Fibroblast of pulmonary artery (primary cell): ENCODE measurements at regions not wholly inside any gene's neighbourhood (a gene's known extent, or its start where the extent isn't known, plus 50 kb on each side); places are given as distances from the start of the nearest gene placed in this dataset.

Experiments used
- DNase-seq: peaks from one replicate; pipeline ENCODE4 v3.0.0-alpha.2; 2010; ENCODE audit warnings: low read depth
- H3K4me3 ChIP-seq: replicated peaks from 2 replicates; pipeline ENCODE4 v1.5.1; 2011; ENCODE audit warnings: low read depth, mild to moderate bottlenecking, control low read depth, low read length, moderate library complexity
- TF ChIP-seq, protein P1 (sequence below): IDR thresholded peaks from 2 replicates; pipeline ENCODE4 v1.5.1; 2011; ENCODE audit warnings: mild to moderate bottlenecking, control low read depth, low read length, inconsistent platforms; ENCODE audit errors: missing control alignments

DNA sequence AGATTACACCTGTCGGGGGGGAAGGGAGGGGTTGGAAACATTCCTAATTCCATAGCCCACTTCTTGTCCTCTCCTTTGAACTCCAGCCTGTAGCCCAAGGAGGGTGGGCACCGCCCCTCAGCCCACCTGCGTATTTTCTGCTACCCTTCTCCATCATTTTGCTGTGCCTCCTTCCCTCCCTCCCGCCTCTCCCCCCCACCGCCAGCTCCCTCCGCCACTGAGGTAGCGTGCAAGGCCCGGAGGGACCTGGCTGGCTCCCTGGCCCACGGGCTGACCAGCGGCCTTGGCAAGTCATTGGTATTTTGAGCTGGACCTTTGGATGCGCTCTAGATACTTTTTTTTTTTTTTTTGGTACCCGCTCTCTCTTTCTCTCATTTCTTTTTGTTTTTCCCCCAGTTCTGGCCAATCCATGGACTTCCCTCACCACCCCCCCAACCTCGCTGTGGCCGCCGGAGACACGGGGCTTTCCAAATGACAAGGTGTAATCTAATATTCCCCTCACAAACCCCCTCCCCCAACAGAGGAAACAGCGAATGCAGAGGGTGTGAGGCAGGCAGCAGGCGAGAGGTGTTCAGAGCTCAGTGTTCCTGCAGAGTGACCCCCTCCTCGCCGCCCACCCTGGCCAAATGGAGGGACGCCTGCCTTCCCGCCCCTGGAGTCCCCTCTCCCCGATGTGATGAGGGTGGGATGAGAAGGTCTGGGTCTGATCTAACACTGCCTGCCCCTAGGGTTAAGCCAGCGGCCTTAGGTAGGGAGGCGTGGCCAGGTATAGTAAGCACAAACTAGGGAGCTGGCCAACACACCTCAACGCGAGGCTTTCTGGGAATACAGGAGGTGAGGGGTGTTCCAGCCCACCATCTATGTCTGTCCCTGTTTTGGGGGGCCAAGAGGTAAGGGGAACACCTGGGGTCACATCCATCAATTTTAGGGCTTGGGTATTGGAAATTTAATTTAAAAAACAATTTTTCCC, 89.2 kb downstream of the PTPRS start:
- DNase-seq, result no peak
- TF ChIP-seq, protein P1, sequence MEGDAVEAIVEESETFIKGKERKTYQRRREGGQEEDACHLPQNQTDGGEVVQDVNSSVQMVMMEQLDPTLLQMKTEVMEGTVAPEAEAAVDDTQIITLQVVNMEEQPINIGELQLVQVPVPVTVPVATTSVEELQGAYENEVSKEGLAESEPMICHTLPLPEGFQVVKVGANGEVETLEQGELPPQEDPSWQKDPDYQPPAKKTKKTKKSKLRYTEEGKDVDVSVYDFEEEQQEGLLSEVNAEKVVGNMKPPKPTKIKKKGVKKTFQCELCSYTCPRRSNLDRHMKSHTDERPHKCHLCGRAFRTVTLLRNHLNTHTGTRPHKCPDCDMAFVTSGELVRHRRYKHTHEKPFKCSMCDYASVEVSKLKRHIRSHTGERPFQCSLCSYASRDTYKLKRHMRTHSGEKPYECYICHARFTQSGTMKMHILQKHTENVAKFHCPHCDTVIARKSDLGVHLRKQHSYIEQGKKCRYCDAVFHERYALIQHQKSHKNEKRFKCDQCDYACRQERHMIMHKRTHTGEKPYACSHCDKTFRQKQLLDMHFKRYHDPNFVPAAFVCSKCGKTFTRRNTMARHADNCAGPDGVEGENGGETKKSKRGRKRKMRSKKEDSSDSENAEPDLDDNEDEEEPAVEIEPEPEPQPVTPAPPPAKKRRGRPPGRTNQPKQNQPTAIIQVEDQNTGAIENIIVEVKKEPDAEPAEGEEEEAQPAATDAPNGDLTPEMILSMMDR, result no peak
- no peak overlapping the region for H3K4me3 ChIP-seq

DNA sequence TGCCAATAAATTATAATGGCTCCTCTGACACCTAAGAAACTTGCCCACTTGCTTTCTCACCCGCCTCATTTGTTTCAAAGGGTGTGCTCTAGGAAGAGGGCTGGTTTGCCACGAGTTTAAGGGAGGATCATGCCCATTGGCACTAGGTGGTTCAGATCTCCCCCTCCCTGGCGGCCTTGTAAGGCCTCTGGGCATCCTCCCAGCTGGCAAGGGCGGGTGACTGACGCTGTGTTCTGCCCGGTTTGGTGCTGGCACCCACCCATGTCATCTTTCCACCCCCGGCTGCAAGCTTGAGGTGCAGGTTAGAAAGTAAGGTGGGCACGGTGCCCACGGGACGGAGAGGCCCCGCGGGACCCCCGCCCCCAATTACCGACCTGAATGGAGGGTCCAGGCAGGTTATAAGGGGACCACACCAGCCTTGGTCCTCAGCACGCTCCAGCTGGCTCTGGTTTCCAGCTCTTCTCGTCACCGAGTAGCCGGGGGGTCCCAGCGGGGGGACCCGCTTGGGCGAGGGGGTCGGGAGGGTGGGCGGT, 90.4 kb downstream of the PTPRS start:
- DNase-seq, result no peak
- TF ChIP-seq, protein P1, result no peak

DNA sequence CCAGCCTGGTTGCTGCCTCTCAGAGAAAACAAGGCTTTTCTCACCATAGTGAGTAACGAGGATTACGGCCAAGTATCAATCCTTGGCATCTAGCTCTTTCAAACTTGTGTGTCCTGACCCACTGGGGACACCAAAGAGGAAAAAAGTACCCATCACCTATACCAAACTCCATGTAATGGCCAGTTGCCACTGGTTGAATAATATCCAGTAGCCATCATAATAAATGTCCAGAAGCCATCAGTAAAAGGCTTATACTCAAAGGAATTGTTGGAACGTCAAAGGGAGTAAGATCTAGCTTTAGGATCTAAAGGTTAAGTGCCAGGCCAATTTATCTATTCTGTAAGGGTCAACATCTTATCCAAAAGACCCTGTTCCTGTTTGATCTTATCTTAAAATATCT, 91.1 kb downstream of the PTPRS start:
- no peak for DNase-seq
- no peak overlapping the region for H3K4me3 ChIP-seq
- TF ChIP-seq, protein P1, result no peak

More for the DNA sequence above, 90.4 kb downstream of the PTPRS start:
- H3K4me3 ChIP-seq, result no peak overlapping the region

DNA sequence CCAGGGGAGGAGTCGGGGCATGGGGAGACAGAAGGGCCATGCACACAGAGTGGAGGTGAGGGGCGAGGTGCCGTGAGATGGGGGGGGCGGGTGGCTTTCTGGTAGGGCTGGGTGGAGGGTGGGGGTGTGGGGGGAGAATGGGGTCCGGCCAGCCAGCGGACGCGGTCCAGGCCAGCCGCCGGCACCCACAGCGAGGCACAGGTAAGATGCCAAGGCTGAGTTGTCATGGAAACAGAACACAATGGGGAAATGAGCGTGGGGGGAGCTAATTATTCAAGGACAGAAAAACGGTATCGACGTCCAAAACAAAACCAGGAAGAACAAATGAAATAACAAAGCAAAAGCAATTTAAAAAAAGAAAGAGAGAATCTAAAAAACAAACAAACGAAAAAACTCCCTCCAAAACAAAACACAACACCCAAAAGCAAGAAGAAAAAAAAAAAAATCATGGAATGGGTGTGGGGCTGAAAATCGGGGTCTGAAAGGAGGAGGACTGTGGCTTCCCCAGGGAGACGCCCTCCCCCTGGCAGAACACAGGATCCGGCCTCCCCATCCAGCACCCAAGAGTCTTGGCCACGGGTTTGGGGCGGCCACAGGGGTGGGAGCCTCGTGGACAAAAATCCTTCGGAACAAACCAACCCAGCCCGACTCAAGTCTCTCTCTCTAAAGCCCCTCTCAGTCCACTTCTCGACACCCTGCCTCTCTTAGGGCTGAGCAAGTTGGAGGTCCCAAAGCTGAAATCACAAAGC, 92.5 kb downstream of the PTPRS start:
- no peak for DNase-seq
- TF ChIP-seq, protein P1, result no peak
- no peak overlapping the region for H3K4me3 ChIP-seq

DNA sequence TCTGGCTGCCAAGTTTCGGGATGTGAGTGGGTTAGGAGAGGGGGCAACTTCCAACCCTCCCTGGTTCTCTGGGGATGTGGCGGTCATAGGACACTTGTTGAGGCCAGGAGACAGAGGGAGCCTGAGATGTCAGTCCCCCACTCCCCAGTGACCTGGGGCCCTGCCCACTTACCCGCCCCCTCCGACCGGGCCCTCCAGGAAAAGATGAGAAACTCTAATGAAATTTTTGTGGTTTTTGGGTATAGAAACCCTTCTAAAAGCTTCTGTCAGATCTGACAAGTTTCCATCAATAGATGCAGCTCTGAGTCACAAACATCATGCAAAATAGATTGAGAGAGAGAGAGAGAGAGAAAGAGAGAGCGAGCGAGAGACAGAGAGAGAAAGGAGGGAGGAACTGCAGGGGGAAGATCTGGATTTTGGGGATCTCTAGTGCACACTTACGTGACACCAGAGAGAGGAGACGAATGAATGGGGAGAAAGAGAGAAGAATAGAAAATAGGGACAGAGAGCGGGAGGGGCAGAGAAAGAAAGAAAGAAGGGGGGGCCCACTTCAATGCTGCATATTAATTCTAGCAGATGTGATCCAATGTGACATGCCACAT, 94.0 kb downstream of the PTPRS start:
- H3K4me3 ChIP-seq, result no peak overlapping the region
- TF ChIP-seq, protein P1, result no peak
- DNase-seq, result no peak

DNA sequence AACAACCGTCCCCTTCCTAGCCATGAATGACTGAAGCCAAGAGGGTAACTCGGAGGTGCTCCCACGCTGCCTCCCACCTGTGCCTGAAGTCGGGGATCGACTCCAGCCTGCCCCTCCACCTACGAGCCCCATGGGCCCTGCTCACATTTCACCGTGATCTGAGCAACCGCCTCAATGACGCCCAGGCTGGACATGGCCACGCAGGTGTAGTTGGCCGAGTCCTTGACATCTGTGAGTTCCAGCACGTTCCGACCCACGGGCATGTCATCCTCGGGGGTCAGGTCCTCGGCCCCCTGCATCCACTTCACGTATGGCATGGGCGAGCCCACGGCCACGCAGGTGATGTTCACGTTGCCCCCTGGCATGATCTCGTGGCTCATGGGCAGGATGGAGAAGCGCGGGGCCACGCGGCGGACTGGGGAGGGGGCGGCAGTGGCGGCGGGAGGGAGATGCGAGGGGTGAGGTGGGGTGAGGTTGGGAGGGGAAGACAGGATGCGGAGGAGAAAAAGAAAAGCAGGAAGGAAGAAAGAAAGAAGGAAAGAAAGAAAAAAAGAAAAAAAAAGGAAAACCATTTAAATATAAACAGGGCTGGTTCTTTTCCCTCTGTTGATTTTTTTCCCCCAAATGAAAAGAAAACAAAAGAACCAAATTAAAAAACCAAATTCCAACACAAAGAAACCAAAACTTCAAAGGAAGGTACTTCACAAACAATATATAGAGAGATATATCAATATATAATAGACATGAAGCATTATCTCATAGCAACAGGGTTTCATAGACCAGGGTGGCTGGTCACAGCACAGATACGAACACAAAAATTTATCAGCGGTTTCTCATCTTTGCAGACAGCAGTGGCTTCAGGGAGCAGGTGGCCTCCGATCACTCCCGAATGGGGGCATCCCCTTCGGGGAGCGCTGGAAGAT, 94.7 kb downstream of the PTPRS start:
- TF ChIP-seq, protein P1, result no peak
- no peak overlapping the region for H3K4me3 ChIP-seq
- no peak for DNase-seq
